GM23338 (cell line): ENCODE measurements at regions not wholly inside any gene's neighbourhood (a gene's known extent, or its start where the extent isn't known, plus 50 kb on each side); places are given as distances from the start of the nearest gene placed in this dataset.
"Not testable (repeated sequence)": the region's sequence is repeated elsewhere in the genome, so short reads cannot be mapped to it uniquely, and the experiment has no call there.

ENCODE experiments used
- CREB1 ChIP-seq: fragments of 250-450 bp; sonication (Bioruptor Pico); IDR thresholded peaks from 2 replicates; pipeline ENCODE4 v1.5.0; 2020; ENCODE audit warnings: low read depth, mild to moderate bottlenecking, moderate library complexity
- EZH2phosphoT487 ChIP-seq: fragments of 200-600 bp; sonication (generic); IDR thresholded peaks from one replicate; pipeline ENCODE4 v1.8.1; 2018; ENCODE audit warnings: antibody characterized with exemption; ENCODE audit not compliant: unreplicated experiment
- NANOG ChIP-seq: IDR thresholded peaks from 2 replicates; pipeline ENCODE4 v1.6.1; 2016; ENCODE audit warnings: antibody characterized with exemption, borderline replicate concordance
- TF ChIP-seq, protein P1 (sequence below), 2 experiments: fragments of 200-600 bp in 1 of 2; sonication (generic) in 1 of 2; conservative IDR thresholded peaks; 2 replicates each; pipeline versions ENCODE4 v1.5.1 to v1.6.1; 2016 to 2017; ENCODE audit warnings: antibody characterized with exemption in 2 of 2, low read depth in 2 of 2, mild to moderate bottlenecking in 2 of 2, moderate library complexity in 1 of 2

DNA sequence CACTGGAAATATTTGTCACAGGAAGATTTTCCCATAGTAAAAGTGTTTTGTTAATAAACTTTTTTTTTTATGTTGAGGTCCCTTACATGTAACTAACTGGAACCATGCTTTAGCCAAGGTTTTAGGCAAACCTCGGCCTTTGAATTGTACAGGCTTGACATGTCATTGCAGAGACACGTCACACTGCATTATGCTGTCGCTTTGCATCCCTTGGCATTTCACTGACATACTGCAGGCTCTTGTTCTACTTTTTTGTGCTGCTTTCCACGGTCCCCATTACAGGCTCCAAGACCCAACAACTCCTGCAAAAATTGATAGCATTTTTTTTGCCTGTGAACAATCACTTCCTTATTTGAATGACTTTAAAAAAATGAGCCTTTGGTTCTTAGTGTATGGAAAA is 112.5 kb upstream of the POMZP3 start:
- TF ChIP-seq, protein P1, sequence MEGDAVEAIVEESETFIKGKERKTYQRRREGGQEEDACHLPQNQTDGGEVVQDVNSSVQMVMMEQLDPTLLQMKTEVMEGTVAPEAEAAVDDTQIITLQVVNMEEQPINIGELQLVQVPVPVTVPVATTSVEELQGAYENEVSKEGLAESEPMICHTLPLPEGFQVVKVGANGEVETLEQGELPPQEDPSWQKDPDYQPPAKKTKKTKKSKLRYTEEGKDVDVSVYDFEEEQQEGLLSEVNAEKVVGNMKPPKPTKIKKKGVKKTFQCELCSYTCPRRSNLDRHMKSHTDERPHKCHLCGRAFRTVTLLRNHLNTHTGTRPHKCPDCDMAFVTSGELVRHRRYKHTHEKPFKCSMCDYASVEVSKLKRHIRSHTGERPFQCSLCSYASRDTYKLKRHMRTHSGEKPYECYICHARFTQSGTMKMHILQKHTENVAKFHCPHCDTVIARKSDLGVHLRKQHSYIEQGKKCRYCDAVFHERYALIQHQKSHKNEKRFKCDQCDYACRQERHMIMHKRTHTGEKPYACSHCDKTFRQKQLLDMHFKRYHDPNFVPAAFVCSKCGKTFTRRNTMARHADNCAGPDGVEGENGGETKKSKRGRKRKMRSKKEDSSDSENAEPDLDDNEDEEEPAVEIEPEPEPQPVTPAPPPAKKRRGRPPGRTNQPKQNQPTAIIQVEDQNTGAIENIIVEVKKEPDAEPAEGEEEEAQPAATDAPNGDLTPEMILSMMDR (conservative IDR thresholded peaks at IDR 0.05; ENCODE audit: low read depth in 2 of 2): not testable (repeated sequence)
- TF ChIP-seq CREB1 (CRISPR knock-in tag); EZH2phosphoT487; NANOG: not testable (repeated sequence)
